ENCODE measurements at regions not wholly inside any gene's neighbourhood (a gene's known extent, or its start where the extent isn't known, plus 50 kb on each side); places are given as distances from the start of the nearest gene placed in this dataset.

DNA sequence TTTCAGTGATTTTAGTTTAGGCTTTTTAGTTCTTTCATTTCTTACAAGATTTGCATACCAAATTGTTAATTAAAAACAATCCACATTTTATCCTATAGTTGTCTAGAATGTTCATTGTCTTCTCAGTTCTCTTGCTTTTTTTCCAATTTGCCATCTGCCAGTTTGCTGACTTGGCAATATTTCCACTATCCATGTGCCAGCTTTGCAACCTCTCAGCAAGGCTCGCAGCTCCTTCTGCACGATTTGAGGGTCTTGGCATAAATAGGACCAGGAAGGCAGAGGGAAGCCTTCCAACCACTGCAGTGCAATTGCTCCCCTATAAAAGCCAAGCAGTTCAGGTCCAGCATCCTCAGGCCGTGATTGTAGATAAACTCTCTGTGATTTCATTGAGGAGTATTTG is 306.8 kb upstream of the FMN2 start:
- no peak for DNase-seq (ENCODE audit: low read depth, low spot score)

DNA sequence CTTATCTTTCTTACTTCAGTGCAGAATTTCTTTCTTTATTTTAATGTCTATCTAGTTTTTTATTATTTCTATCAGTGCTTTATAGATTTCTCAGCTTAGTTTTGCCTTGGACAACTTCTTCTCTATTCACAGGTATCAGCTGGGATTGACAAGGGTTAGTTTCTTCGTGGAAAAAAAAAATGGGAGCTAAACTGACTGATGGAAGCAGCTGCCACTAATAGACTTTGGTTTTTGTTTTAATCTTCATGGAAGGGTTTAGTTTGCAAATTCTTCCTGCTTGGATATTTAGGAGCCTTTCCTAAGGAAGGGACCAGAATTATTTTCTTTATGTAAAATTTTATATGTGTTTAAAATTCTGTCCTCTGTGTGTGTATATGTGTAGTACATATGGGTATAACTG is 306.1 kb upstream of the FMN2 start:
- DNase-seq (ENCODE audit: low read depth, low spot score) = no peak

DNA sequence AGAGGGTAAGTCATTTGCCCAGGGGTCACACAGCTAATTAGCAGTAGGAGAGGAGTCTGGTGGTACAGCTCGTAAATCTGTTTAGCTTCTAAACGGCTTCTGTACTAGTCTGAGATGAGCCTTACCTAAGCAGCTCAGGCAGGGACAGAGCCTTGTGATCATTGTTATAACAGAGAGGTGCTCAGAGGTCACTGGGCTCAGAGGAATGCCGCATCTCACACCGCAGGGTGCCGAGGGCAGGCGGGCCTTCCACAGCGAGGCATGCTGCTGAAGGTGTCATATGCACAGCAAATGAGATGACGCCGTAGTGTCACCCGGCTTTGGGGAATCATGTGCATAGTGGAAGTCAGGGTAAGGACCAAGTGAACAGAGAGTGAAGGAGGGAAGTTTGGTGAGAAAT is 305.2 kb upstream of the FMN2 start:
- DNase-seq (ENCODE audit: low read depth, low spot score) = no peak

DNA sequence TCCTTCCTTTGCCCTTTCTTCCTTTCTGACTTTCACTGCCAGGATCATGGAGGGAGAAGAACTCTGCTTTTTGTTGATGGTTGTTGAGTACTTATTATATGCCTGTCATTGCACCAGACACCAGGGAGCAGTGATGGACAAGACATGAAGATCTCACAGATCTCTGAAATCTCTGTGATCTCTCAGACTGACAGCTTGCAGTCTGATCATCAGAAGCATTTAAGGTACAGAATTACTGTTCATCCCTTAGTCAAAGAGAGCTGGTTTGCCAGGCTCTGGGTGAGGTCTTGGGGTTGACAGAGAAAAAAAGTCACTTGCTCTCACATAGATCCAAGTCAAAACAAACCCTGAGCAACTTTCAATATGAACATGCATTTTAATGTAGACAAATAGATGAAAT is 299.5 kb upstream of the FMN2 start:
- DNase-seq (ENCODE audit: low read depth, low spot score) = no peak

DNA sequence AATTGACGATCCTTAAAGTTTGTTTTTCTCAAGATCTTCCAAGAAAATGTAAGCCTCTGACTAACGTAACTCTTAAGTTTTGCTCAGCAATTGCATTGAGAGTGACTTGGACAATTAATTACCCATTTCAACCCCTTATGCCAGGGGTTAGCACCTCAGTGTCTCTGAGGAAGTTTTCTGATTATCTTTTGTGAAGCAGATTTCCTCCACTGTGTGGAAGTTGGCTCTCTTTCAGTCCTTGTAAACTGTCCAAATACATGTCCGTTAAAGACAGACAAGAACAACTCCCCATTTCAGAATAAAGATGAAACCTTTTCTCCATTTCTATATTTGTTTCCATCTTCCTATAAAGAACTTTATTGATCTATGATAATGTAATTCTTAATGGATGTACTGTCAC is 296.4 kb upstream of the FMN2 start:
- DNase-seq (ENCODE audit: low read depth, low spot score) = no peak

DNA sequence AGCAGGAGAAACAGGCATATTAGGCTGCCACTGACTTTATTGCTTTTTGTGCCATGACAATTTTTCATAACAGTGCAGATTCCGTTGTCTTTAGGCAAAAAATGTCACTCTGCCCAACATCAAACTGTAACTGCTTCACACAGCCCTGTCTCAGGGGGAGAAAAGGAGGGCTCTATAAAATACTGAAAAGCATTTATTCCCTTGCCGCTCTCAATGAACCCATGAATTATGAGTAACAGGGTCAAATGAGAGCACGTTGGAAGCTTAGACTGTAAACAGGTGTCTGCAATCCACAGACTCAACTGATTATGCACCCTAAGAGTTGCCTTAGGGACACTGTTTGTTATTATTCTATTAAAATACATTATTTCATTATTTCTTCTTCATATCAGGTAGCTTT is 292.1 kb upstream of the FMN2 start:
- no peak for DNase-seq (ENCODE audit: low read depth, low spot score)

DNA sequence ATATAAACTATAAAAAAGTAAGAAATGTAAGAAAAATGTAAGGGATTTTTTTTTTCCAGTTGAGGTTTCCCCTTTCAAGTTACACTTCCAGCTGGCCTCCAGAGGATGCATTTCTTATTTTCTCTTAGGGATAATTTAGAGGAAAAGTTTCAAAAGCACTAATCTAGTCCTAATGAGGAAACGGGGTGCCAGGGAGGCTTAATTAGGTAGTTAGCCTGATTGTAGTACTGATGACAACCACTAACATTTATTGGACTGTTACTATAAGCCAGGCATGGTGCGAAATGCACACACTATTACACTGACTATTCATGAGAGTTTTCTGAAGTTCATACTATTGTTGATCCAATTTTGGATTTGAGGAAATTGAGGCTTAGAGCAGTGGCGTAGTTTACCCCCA is 290.8 kb upstream of the FMN2 start:
- DNase-seq (ENCODE audit: low read depth, low spot score) = no peak

DNA sequence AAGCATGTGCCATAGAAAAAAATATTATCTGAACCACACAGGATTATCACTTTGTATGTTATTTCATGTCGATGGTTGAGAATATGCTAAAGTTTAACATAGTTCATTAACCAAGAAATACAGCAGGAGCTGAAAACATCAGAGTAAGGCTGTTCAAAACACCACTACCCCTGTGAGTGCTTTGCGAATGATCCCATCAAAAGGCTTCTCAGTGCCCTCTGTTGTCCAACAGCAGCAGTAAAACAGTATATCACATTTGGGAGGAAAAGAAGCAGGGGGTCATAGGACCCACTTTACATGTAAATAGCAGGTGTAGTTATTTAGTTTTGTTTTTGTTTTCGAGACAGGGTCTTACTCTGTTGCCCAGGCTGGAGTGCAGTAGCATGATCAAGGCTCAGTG is 289.4 kb upstream of the FMN2 start:
- no peak for DNase-seq (ENCODE audit: low read depth, low spot score)

DNA sequence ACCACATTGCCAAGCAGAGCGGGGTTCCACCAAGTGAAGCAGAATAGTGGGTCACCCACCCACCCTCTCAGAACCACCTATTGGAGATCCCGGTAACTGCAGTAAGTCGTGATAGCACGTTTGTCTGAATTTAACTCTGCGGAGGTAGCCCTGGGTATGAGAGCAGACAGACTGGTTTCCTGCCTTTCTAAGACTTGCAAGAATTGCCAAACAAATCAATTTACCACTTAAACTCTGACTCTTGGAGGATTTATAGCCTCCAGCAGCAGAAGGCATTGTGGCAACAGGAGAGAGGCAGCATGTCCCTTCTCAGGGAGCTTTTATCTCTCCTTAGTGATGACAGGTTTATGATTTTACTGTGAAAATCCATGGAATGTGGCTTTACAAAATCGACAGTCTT is 287.9 kb upstream of the FMN2 start:
- DNase-seq (ENCODE audit: low read depth, low spot score) = no peak

DNA sequence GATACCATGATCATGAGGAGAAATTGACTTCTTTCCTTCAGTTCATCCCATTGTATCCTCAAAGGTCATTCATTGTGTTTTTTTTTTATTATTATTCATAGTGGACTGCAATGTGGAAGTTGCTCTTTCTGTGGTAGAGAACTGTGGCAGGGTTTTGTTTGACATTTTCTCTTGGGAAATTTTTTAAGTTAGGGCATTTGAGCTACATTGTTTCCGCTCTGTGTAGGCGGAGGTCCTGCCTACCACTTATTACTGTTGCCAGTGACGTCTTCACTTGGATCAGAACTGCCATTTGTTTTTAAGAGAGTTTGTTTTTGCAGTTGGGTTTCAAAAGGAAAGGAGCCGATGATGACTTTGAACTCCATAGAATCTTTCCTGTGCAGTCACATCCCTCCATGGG is 287.4 kb upstream of the FMN2 start:
- no peak for DNase-seq (ENCODE audit: low read depth, low spot score)

DNA sequence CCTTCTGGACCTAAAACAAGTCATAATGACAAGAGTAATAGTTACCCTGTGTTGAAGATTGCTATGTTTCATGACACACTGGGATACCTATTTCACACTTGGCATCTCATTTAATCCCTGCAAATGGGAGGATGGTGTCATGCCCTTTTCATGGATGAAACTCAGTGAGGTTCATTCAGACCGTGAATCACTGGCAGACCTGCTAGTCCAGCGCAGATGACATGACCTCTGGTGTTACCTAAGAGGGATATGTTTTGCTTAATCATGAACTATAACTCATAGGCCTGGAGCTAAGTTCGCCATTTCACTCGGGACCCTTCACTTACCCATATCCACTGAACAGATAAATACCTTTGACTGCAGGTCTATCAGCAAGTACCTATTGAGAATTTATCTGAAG is 286.6 kb upstream of the FMN2 start:
- DNase-seq (ENCODE audit: low read depth, low spot score) = no peak

DNA sequence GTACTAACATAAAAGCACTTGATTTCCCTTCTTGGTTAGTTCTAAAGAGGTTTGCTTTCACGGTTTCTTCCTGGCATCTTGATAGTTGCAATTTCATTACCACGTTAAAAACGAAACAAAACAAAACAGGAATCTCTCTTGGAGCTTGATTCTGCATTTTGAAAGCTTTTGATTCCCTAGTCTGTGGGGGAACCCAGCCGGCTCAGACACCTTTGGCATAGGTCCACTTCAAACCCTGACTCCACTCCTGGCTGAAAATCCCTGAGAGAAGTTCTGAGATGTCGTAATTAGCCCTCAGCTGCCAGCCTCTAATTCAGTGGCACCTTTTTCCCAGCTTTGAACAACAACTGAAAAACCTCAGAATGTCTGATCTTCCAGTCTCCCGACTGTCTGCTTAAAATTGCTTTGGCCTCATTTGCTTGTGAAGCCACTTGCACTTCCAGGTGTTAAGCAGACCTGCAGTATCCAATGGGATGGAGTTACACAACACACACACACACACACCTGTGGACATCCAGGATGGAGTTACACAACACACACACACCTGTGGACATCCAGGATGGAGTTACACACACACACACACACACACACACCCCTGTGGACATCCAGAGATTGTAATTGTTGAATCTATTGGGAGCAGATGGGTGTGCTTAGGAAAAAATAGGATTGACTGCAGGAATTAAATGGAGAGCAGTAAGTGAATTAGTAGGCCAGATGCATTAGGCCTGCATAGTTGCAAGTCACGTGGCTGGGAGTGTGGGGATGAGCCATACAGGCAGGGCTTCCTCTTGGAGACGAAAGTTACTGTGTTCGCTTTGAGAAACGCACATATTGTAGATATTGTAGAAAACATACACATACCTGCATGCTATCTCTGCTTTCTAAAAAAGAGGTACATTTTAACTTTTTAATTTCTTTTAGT is 285.6 kb upstream of the FMN2 start:
- no peak for DNase-seq (ENCODE audit: low read depth, low spot score)

DNA sequence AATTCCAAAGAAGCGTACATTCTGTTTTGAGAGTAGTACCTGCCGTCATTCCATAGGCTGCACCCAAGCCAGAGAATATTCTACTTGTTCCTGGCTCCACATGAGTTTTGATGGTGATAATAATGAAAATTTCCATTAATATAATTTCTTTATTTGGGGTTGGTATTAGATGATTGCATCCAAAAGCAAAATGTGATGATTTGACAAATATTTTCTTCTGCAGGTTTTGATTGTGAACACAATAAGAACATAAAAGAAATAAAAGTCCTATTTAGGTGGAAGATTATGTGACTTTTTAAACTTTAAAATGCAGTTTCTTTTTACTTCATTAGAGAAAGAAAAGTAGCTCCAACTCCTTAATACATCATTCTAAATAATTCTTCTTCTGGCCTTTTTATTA is 284.8 kb upstream of the FMN2 start:
- DNase-seq (ENCODE audit: low read depth, low spot score) = no peak

DNA sequence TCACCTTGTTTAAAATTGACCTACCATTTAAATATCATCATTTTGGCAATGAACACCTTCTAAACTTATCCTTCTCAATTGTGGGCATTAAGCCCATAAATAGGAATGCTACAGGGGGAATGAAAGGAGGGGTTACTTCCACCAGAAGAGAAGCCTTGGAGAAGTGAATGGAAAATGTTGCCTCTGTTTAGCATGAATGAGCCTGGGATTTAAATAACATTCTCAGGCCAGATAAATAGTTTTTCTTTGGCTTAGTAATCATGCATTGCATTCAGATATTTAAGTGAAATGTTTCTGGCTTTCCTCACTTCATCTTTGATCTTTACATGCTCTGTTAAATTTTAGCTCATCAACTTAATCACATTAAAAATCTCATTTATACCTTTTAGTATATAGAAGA is 284.3 kb upstream of the FMN2 start:
- DNase-seq (ENCODE audit: low read depth, low spot score) = no peak

DNA sequence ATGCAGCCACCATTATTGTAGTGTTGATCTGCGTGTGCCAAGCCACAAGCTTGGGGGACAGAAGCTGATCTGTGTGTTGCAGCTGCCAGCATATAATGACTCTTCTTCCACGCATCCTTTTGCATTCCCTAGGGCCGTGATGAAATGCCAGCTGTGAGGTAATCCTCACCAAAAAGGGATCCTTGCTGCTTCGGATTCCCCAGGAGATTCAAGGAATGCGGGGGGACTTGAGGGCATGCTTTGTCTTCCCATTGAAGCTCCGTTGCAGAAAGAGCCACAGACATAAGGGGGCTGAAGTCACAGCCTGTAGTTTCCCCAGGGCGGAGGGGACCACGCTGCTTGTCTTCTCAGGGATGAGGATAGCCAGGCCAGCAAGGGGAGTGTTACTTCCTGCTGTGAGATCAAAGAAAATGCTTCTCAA is 281.6 kb upstream of the FMN2 start:
- DNase-seq (ENCODE audit: low read depth, low spot score) = no peak

DNA sequence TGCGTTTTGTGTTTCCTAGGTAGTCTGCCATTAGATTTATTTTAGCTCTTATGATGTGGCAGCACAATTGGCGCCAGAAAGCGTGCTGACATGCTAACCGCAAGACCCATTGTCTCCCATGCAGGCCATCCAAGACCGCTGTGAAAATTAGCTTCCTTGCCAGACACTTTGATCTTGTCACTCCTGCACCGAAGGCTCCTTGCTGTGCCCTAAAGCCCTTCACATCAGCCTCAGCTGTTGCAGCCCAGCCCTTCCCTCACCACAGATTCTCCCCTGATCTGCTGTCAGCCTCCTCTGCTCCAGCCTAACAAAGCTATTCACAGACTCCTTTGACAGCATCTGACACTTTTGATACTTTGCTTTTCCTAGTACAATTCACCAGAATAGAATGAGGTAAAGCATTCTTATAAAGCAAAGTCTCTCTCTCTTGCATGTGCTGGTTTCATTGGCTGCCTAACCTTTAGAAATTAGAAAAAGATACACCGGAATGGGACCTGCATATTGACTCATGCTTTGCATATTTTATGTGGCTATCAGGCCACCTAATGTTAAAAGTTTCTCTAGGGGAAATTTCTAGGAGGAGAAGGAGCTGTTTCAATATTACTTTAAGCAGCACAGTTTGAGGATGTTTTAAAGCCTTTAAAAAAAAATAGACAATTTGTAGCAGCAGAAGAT is 280.3 kb upstream of the FMN2 start:
- DNase-seq (ENCODE audit: low read depth, low spot score) = no peak

DNA sequence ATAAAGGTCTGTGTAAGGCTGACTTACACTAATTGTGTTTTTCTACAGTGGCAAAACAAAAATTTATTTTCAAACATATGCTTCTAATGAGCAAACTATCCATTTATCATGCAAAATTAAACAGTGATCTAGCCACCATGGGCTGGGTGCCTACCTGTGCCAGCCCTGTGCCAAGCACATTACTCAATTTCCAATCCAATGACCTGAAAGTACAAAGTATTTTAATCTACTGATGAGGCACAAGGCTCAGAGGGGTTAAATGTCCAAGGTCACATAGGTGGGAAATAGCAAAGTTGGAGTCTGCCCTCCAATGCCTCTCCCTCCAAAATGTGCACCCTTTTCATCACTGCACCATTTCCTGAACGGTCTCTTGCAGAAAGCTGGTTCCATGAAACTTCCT is 279.1 kb upstream of the FMN2 start:
- no peak for DNase-seq (ENCODE audit: low read depth, low spot score)

DNA sequence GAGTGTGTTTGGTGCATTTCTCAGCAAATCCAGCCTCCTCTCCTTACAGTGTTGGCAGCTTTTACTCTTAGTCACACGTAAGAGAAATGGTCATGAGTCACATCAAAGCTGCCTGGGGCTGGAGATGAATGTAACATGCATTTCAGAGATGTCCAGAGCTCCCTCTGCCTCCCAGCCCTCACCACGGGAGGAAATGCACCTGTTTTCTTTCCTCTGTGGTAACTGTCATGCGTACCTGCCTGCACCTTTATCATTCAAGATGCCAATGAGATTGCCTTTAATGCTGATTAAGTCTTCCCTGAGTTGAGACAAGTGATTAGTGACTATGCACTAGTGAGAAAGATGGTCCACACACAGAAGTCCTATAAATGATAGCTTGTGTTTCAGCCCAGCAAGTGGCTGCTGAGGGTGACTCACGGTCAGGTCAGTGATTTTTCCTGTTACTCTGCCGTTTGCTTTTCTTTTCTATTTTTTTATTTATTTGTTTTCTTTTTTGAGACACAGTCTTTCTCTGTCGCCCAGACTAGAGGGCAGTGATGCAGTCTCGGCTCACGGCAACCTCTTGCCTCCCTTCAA is 277.3 kb upstream of the FMN2 start:
- no peak for DNase-seq (ENCODE audit: low read depth, low spot score)

DNA sequence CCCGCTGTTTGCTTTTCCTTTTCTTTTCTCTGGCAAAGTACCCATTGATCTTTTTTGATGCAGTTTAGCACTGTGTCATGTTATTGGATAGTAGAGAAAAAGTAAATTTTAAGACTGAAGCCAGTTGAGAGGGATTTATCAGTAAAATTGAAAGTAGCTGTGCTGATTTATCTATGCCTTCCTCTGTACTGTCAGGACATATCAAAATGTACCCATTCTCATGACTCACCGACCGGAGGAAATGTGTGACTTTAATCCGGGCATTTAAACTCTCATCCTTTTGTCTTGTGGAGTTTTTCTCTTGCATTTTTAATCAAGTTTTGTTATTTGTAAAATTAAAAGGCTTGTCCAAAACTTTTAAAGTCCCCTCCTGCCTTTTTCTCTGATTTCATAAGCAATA is 276.6 kb upstream of the FMN2 start:
- DNase-seq (ENCODE audit: low read depth, low spot score) = no peak

DNA sequence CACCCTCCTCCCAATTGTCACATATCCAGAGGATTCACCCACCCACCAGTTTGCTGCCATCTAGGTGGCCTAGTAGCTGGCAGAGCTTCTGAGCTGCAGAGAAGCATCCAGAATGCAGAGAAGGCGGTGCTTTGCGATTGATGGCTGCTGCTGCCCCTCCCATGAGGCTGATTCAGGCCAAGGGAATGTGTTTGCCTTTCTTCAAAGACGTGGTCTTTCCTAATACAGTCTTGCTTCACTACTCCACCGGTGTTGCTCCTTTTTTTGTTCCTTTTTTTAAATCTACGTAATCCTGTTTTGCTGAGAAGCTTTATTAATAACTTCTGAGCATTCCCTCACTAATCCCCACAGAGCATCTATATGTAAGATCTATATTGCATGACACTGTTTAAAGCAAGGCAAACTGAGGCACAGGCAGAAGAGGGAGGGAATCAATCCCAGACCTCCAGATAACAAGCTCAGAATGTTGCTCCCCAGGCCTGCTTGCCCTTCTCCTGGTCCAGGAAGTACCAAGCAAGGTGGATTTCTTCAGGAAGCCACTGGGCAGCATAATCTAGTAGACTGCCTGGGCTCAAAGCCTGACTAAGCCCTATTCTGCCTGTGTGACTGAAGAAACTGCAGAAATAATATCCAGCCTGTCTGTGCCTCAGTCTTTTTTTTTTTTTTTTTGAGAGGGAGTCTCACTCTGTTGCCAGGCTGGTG is 275.5 kb upstream of the FMN2 start:
- no peak for DNase-seq (ENCODE audit: low read depth, low spot score)

DNA sequence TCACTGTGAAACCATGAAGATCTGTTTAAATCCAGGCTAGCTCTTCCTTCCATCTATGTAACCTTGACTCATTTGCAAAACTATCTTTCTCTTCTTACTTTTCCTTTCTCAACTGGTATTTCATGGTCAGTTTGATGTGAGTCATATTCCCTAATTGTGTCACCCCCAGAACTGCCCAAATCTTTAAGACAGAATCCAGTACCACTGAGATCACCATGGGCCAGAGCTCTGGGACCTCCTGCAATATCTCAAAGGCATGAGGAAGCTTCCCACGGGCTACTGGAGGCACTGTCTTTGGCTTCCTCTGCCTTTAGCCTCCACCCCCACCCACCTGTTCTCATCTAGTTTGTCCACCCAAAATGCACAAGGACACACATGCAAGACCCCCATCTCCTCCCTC is 274.4 kb upstream of the FMN2 start:
- DNase-seq (ENCODE audit: low read depth, low spot score) = no peak

DNA sequence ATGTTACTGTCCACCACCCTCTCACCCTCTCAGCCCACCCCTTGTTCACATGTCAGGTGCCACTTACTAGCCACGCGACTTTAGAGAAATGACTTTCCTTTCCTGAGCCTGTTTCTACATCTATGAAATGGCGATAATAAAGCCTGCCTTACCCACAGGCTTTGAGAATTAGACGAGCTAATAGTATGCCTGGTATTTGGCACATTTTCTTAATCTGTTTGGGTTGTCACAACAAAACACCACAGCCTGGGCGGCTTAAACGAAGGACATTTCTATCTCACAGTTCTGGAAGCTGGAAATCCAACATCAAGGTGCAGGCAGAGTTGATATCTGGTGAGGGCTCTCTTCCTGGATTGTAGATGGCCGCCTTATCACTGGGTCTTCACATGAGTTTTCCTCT is 273.9 kb upstream of the FMN2 start:
- DNase-seq (ENCODE audit: low read depth, low spot score) = no peak

Measured in smooth muscle cell of the brain vasculature (primary cell).